ENCODE measurements at regions not wholly inside any gene's neighbourhood (a gene's known extent, or its start where the extent isn't known, plus 50 kb on each side); places are given as distances from the start of the nearest gene placed in this dataset.
"Not testable (repeated sequence)": the region's sequence is repeated elsewhere in the genome, so short reads cannot be mapped to it uniquely, and the experiment has no call there.

DNA sequence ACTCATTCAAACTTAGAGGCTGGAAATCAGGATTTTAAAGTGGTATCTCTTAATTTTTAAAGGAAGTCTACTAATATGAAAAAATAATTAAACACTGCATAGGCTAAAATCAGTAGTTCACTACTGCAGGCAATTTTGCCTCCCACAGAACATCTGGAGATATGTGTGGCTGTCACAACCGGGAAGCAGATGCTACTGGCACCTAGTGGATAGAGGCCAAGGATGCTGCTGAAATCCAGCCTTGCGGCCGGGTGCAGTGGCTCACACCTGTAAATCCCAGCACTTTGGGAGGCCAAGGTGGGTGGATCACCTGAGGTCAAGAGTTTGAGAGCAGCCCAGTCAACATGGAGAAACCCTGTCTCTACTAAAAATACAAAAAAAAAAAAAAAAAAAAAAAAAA lies 473.9 kb downstream of the XYLT1 start:
- no peak for DNase-seq (ENCODE audit: low read depth)

DNA sequence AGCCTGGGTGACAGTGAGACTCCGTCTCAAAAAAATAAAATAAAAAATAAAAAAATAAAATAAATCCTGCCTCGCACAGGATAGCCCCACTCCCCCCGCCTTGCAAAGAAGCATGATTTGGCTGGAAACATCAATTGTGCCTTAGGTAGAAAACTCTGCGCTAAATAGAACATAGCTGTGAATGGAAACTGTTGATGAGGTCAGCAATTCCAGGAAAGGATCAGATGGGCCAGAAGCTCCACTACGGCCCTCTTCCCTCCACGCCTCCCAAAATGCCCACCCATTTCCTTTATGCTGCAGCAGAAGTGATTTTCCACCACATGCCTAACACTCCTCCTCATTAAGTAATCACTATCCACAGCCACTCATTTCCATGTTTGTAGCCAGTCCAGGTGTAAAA lies 473.4 kb downstream of the XYLT1 start:
- DNase-seq (ENCODE audit: low read depth), result no peak

DNA sequence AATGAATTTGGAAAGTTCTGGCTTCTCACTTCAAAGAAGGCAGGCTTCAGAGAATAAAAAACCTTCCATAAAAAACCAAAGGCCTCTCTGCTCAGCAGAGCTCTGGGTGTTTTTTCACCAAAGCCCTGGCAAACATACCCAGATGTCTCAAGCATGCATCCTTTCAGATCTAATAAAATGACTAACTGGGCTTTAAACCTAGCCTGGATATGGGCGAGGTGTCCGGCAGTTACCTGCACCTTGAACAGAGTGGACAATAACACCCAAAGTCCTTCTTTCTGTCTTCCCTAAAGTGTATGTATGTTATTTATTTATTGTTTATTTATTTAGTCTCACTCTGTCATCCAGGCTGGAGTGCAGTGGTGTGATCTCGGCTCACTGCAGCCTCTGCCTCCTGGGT lies 469.3 kb downstream of the XYLT1 start:
- no peak for DNase-seq (ENCODE audit: low read depth)

DNA sequence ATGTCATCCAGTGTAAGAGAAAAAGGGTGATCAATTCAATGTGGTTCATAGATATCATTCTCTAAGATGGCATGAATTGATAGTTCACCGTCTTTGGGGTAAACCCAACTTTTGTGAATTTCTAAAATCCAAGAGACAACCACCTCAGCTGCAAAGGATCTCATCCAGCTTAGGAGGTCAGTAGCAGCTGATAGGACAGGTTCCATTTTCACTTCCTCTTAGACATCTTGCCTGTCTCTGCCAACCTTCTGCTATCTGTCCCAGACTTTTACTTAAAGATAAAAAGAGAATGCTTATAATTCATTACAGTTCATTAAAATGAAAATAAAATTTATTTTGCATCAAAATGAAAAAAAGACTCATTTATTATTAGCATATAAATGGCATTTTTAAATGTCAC lies 468.2 kb downstream of the XYLT1 start:
- no peak for DNase-seq (ENCODE audit: low read depth)

DNA sequence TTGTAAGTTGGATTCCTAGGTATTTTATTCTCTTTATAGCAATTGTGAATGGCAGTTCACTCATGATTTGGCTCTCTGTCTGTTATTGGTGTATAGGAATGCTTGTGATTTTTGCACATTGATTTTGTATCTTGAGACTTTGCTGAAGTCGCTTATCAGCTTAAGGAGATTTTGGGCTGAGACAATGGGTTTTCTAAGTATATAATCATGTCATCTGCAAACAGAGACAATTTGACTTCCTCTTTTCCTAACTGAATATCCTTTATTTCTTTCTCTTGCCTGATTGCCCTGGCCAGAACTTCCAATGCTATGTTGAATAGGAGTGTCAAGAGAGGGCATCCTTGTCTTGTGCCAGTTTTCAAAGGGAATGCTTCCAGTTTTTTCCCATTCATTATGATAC lies 464.8 kb downstream of the XYLT1 start:
- not testable (repeated sequence) for DNase-seq (ENCODE audit: low read depth)

DNA sequence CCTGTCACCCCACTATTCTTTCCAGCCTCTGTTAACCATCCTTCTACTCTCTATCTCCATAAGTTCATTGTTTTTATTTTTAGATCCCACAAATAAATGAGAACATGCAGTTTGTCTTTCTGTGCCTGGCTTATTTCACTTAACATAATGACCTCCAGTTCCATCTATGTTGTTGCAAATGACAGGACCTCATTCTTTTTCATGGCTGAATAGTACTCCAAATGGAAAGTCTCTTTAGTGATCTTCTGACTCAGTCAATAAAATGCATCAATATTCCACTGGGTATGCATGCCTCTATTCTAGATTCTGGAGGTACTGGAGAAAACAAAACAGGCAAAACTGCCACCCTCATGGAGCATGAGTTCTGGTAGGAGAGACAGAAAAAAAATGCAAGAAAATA lies 459.0 kb downstream of the XYLT1 start:
- no peak for DNase-seq (ENCODE audit: low read depth)

DNA sequence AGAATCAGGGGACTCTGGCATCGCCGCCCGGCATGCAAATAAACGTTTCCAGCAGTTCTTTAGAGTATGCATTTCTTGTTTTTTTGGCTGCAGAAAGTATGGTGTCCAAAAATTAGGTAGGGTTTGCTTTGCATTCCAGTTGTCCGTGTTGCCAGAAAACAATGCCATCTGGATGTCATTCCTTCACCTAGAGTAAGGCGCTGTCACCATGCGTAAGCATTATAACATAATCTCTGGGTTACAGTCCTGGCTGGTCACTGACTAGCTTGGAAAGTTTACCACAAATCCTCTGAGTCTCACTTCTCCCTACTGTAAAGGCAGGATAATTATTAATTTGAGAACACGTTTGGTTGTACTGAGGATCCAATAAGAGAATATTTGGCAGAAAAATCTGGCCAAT lies 457.7 kb downstream of the XYLT1 start:
- DNase-seq (ENCODE audit: low read depth), result no peak

DNA sequence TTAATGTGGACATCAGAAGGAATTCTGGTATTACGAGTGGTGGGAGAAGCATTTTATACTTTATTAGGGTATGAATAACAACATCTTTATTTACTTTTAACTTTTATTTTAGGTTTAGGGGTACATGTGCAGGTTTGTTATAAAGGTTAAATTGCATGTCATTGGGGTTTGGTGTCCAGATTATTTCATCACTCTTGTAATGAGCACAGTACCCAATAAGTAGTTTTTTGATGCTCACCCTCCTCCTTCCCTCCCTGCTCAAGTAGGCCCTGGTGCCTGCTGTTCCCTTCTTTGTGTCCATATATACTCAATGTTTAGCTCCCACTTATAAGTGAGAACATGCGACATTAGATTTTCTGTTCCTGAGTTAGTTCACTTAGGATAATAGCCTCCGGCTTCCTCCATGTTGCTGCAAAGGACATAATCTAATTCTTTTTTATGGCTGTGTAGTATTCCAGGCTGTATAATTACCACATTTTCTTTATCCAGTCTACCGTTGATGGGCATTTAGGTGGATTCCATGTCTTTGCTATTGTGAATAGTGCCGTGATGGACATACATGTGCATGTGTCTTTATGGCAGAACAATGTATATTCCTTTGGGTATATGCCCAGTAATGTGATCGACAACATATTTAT lies 456.2 kb downstream of the XYLT1 start:
- DNase-seq (ENCODE audit: low read depth), result no peak

DNA sequence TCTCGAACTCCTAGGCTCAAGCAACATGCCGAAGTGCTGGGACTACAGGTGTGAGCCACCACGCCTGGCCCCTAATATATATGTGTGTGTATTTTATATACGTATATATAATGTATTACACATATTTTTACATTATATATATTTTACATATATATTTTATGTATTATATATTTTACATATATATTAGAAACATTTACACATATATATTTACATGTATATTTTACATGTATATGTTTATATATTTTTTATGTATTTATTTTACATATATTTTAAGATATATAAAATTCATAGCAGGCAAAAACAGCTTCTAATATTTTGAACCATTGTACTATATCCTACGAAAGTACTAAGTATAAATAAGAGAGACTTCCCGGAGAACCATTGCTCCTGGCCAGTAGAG lies 455.1 kb downstream of the XYLT1 start:
- DNase-seq (ENCODE audit: low read depth), result no peak

DNA sequence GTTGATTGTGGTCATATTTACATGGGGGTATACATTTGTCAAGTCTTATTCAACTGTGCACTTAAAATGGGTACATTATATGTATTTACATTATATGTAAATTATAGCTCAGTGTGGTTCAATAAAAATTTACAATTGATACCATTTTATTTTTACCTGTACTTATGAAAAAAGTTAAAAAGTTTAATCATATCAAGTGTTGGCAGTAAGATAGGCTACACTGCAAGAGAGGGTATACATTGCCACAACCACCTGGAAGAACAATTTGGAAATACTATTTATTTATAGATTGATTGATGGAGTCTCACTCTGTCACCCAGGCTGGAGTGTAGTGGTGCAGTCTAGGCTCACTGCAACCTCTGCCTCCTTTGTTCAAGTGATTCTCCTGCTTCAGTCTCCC lies 453.3 kb downstream of the XYLT1 start:
- DNase-seq (ENCODE audit: low read depth), result no peak

DNA sequence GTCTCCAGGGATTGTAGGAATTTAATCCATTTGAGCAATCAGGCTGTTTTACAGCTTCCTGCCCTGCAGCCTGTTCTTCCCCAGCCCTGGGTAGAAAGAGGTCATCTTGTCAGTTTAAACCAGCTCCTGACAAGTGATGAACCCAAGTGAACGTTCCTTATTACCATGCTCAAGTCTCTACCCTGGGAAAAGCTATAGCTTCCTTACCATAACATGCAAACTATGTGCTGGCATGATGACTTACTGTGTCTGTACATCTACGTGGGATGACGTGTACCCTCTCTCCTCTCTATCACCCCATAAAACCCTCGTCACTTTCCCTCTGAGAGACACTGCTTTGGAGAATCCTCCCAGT lies 452.2 kb downstream of the XYLT1 start:
- no peak for DNase-seq (ENCODE audit: low read depth)

DNA sequence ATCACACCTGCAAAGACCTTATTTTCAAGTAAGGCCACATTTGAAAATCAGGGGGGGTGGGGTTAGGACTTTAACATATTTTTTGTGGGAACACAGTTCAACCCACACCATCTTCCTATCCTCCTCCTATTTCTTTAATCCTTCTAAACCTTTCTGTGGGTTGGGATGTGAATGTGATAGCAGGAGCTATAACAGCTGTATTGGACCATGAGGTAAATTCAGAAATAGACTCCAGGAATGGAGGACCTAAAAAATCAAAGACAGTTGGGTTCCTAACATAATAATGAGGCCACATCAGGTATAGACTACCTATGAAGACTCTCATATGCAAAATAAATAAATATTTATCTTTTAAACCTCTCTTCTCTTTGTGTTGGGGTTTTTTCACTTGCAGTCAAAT lies 451.4 kb downstream of the XYLT1 start:
- DNase-seq (ENCODE audit: low read depth), result no peak

DNA sequence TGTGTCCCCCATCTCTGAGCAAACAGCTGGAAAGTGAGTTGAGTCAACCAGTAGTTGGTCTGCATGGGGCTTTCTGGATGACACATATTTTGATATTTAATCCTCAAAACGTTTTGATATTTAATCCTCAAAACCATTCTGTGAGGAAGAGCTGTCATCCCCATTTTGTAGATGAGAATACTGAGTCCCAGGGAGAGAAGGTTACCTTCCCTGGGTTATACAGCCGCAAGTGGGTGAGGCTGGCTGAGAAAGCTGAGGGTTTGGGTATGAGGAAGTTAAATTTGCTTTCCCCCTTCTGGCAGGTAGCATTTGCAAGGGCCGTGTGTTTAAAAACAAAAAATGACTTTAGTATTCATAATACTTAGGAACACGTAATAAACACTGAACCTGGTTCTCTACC lies 447.2 kb downstream of the XYLT1 start:
- DNase-seq (ENCODE audit: low read depth), result no peak

DNA sequence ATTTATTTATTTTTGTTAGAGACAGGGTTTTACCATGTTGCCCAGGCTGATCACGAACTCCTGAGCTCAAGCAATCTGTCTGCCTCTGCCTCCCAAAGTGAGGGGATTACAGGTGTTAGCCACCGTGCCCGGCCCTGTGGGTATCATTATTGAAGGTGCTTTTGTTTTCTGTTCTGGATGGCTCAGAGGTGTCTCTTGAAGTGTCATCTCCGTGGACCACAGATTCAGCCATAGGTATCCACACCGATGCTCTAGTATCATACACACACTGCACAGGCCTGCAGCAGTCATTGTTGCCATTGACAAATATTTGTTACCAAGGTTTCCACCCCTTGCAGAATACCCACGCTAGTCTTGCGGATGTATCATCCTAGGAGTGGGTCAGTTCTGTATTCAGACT lies 446.2 kb downstream of the XYLT1 start:
- no peak for DNase-seq (ENCODE audit: low read depth)

DNA sequence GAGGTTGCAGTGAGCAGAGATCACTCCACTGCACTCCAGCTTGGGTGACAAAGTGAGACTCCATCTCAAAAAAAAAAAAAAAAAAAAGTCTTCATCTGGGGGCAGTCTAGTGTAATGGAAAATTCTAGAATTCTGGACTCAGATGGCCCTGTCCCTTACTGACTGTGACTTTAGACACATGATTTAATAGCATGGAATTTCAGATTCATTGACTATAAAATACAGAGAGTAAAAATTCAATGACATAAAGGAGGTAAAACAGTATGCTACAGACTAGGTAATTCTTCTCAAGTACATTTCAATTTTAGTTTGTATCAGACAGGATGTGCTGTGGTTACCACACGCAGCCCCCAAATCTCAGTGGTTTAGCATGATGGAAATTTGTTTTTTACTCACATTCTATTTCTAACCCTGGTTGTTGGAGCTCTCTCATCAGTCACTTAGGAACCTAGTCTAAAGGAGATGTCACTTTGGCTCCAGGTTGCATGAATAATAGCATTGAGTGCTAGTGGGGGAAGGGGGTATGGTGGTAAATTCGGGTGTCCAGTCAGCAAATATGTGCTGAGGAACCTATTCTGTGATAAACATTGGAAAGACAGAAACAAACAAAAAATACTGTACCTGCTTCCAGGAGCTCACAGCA lies 444.0 kb downstream of the XYLT1 start:
- DNase-seq (ENCODE audit: low read depth), result no peak

DNA sequence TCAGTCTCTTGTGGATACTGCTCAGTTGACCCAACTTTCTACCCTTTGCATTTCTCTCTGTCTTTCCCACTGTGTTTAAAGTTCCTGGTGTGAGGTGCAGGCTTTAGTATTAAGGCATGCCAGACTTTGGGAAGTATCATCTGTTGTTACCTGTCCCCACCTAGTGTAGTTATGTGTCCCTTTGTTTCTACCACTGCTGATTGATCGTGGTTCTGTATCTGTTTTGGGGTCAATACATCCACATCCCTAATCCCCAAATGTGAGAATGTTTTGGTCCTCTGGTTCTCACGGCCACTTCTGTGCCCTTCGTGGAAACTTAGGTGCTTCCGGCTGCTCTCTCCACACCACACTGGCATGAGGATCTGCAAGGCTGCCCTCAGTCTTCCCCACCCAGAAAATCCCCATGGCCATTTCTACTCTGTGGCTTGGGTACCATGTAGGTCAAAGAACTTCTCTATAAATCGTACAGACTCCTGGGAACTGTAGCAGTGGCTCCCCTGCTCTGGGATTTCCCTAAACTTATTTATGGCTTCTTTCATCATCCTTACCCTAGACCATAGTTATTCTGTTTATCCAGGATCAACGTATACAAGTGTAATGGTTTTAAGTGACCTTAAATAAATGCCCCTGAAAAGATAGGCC lies 443.2 kb downstream of the XYLT1 start:
- no peak for DNase-seq (ENCODE audit: low read depth)

DNA sequence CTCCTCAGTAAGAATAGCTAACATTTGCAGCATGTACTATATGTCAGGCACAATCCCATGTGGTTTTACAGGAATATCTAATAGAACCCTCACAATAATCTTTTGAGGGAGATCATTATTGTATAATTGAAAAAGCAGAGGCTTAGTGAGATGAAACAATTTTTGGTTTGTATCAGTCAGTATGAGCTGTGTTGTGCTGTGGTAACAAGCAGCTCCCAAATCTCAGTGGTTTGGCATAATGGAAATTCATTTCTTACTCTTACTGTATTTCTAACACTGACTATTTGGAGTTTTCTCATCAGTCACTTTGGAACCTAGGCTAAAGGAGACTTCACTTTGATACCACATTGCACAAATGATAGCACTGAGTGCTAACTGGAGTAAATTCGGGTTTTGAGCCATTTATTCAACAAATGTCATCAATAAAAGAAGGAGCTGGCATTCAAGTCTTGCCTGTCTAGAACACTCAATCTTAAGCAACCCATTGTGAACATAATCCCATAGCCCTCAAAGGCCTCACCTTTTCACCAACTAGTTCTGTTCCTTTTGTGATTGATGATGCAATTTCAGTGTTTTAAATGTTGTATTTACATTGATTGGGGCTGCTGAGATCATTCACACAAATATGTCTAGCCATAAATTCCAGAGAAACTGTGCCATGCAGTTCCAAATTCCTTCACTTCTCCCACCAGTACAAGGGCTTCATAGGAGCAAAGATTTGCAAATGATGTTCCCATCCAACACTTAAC lies 441.0 kb downstream of the XYLT1 start:
- DNase-seq (ENCODE audit: low read depth), result no peak

DNA sequence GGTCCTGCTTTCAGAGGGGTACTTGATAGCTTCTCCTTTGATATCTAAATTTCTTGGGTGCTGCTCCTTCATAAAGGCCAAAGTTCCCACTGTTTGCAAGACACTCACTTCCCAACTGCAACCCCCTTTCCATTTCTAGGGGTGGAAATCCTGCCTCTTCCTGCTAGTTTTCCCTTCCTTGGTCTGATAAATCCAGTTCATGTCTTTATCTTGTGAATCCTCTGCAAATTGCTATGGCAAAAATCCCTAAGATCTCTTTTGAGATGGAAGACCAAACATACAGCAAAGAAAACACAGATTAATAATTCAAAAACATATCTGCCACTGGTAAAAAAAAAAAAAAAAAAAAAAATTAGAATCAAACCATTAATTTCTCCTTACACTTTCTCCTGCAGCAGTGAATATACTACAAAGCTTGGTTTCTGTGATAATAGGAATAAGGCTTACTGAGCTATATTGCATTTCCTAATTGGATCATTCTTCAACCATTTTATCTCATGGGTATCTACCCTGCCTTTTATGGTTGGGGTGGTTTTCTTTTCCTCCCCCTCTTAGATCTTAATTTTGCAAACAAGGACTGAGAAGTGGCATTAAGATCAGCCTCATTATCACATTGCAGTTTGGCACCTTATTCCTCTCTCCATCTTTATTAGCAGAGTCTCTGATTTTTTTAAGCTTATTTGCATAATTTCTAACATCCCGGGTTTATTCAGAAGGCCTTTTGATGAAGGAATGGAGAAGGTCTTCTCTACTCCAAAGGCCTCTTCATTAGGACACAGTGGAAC lies 439.1 kb downstream of the XYLT1 start:
- DNase-seq (ENCODE audit: low read depth), result peak; percentile 30

DNA sequence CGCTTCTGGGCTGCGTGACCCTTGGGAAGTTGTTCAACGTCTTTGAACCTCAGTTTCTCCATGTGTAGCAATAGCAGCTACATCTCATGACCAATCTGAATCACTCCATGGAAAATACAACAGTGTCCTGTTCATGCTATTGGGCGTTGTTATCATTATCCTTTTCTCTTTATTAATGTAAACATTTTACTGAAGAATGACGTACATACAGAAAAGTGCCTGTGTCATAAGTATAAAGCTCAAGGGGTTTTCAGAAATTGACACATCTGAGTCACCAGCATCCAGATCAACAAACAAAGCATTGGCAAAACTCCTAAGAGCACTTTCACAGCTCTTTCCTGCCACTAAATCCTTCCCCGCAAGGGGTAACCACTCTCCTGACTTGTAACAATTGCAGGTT lies 438.4 kb downstream of the XYLT1 start:
- DNase-seq (ENCODE audit: low read depth), result no peak

DNA sequence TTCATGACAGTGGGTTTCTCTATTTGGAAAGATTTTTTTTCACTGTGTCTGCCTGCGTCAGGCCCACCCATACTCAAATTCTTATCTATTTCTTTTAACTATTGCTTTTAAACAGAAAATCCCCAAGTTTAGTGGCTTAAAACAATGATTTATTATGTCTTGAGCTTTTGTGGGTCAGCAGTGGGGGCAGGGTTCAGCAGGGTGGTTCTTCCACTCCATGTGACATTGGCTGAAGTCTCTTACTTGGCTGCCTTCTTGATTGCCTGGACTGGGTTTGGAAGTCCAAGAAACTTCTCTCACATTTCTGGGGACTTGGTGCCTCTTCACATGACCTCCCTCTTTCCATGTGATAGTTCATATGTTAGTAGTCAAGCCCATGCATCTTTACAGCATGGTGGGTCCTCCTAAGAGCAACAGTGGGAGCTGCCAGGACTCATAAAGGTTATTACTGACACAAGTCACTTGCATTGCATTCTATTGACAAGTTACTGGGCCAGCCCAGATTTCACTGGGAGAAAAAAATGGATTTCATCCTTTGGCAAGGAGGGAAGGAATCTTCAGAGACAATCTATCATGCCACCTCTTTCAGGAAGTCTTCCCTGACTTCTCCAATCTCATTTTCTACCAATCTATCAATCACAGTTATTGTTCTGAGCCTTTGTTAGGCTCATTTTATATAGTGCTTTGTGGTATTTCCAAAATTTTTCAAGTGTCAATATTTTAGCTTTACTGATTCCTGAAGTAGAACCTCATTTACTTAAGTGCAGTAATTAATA lies 436.1 kb downstream of the XYLT1 start:
- no peak for DNase-seq (ENCODE audit: low read depth)

DNA sequence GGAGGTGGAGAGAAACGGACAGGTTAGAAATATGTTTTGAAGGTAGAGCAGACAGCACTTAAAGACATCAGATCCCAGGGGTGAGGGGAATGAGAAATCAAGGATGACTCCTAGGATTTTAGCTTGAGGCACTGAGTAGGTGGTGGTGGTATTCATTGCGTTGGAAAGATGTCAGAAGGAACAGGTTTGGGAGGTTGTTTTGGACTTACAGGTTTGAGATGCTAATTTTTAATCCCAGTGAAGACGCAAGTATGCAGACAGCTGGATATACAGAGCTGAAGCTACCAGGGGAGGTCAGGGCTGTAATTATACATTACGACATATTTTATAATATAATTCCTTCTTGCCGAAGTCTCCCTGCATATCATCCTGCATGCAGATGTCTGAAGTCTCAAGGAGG lies 433.3 kb downstream of the XYLT1 start:
- DNase-seq (ENCODE audit: low read depth), result no peak
